Keratinocyte (primary cell): ENCODE measurements at regions not wholly inside any gene's neighbourhood (a gene's known extent, or its start where the extent isn't known, plus 50 kb on each side); places are given as distances from the start of the nearest gene placed in this dataset.

Source experiments
- DNase-seq: peaks from one replicate; pipeline ENCODE4 v3.0.0-alpha.2; 2011; ENCODE audit warnings: low read depth, missing footprints, low spot score
- FAIRE-seq: peaks from 2 replicates; lab custom pipeline; 2011; peaks lifted over from hg19 to GRCh38; lab: Jason Lieb, UNC
- H2AFZ ChIP-seq: 2 replicates; pipeline ENCODE4 v1.6.0; 2012; ENCODE audit warnings: low read length, control low read depth, inconsistent platforms; ENCODE audit not compliant: control insufficient read depth
- H3K27ac ChIP-seq: 2 replicates; pipeline ENCODE4 v1.5.1; 2011; ENCODE audit warnings: low read length; ENCODE audit not compliant: control insufficient read depth, insufficient read depth
- H3K27me3 ChIP-seq: 3 replicates; pipeline ENCODE4 v1.6.0; 2011; ENCODE audit warnings: low read length; ENCODE audit not compliant: control insufficient read depth, insufficient read depth; ENCODE audit errors: extremely low read depth
- H3K36me3 ChIP-seq, 2 experiments: 2 replicates in 1 of 2; 3 replicates in 1 of 2; pipeline ENCODE4 v1.5.1; 2011; ENCODE audit warnings: low read length in 2 of 2, mild to moderate bottlenecking in 1 of 2; ENCODE audit not compliant: control insufficient read depth in 2 of 2, insufficient read depth in 2 of 2; ENCODE audit errors: extremely low read depth in 1 of 2
- H3K4me1 ChIP-seq: 3 replicates; pipeline ENCODE4 v1.5.1; 2011; ENCODE audit warnings: low read length; ENCODE audit not compliant: control insufficient read depth, insufficient read depth; ENCODE audit errors: extremely low read depth
- H3K4me2 ChIP-seq: 3 replicates; pipeline ENCODE4 v1.6.0; 2011; ENCODE audit warnings: low read depth, low read length; ENCODE audit not compliant: control insufficient read depth, insufficient read depth; ENCODE audit errors: extremely low read depth
- H3K4me3 ChIP-seq, 3 experiments: fragments of 200-600 bp in 1 of 3; sonication (generic) in 1 of 3; 2 replicates in 2 of 3; 3 replicates in 1 of 3; pipeline ENCODE4 v1.5.1; 2011 to 2016; ENCODE audit warnings: low read length in 3 of 3, mild to moderate bottlenecking in 3 of 3, control low read depth in 2 of 3, inconsistent platforms in 1 of 3, low read depth in 1 of 3, mixed read lengths in 1 of 3, mixed run types in 1 of 3, moderate library complexity in 1 of 3; ENCODE audit not compliant: control insufficient read depth in 2 of 3, insufficient read depth in 2 of 3; ENCODE audit errors: extremely low read depth in 1 of 3
- H3K79me2 ChIP-seq: 2 replicates; pipeline ENCODE4 v1.6.0; 2012; ENCODE audit warnings: low read length; ENCODE audit not compliant: control insufficient read depth, insufficient read depth
- H3K9ac ChIP-seq: 3 replicates; pipeline ENCODE4 v1.6.0; 2011; ENCODE audit warnings: low read length; ENCODE audit not compliant: control insufficient read depth, insufficient read depth; ENCODE audit errors: extremely low read depth
- H3K9me1 ChIP-seq: 3 replicates; pipeline ENCODE4 v1.6.0; 2011; ENCODE audit warnings: low read length; ENCODE audit not compliant: control insufficient read depth, insufficient read depth; ENCODE audit errors: extremely low read depth
- H3K9me3 ChIP-seq: 2 replicates; pipeline ENCODE4 v1.5.1; 2012; ENCODE audit warnings: low read depth, low read length; ENCODE audit not compliant: control insufficient read depth
- H4K20me1 ChIP-seq: 3 replicates; pipeline ENCODE4 v1.6.0; 2011; ENCODE audit warnings: low read length; ENCODE audit not compliant: control insufficient read depth, insufficient read depth; ENCODE audit errors: extremely low read depth
- EZH2 ChIP-seq: IDR thresholded peaks from one replicate; pipeline ENCODE4 v1.6.1; 2012; ENCODE audit warnings: inconsistent platforms, mild to moderate bottlenecking, low read length, moderate library complexity
- dilution Hi-C: fragments of 300-500 bp; cut with MboI; formaldehyde crosslinking; loops from one replicate; pipeline ENCODE4 v1.7.0; 2020; ENCODE audit warnings: low sequenced_read_pairs; ENCODE audit not compliant: extremely low pct_ligation_motif_present
- TF ChIP-seq, protein P1 (sequence below), 3 experiments: IDR thresholded peaks in 1 of 3; conservative IDR thresholded peaks in 1 of 3; optimal IDR thresholded peaks in 1 of 3; 2 replicates in 2 of 3; 3 replicates in 1 of 3; pipeline versions ENCODE3 to v1.5.1; 2011; ENCODE audit warnings: low read length in 3 of 3, mild to moderate bottlenecking in 3 of 3, moderate library complexity in 2 of 3, control low read depth in 1 of 3, inconsistent platforms in 1 of 3; ENCODE audit not compliant: insufficient read depth in 2 of 3; ENCODE audit errors: extremely low read depth in 1 of 3

DNA sequence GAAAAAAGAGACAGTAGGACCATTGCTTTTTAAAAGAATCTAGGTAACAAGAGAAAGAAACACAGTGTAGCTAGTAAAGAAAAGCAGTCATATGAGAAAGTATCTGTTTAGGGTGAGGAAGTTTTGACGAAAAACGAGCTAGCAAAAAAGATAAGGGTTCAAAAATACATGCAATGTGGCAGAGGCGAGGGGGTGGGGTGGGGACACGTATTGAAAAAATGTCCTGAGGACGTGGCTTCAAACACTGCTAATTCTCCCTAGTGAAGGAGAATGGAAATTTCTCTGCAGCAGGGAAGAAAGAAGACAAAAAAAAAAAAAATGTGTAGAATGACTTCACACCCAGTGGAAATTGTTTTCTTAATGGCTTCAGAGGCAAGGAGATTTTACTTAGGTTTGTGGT is 856.4 kb upstream of the INTU start:
- DNase-seq (no peak), FAIRE-seq (no peak)
- TF ChIP-seq, protein P1, sequence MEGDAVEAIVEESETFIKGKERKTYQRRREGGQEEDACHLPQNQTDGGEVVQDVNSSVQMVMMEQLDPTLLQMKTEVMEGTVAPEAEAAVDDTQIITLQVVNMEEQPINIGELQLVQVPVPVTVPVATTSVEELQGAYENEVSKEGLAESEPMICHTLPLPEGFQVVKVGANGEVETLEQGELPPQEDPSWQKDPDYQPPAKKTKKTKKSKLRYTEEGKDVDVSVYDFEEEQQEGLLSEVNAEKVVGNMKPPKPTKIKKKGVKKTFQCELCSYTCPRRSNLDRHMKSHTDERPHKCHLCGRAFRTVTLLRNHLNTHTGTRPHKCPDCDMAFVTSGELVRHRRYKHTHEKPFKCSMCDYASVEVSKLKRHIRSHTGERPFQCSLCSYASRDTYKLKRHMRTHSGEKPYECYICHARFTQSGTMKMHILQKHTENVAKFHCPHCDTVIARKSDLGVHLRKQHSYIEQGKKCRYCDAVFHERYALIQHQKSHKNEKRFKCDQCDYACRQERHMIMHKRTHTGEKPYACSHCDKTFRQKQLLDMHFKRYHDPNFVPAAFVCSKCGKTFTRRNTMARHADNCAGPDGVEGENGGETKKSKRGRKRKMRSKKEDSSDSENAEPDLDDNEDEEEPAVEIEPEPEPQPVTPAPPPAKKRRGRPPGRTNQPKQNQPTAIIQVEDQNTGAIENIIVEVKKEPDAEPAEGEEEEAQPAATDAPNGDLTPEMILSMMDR (optimal IDR thresholded peaks at IDR 0.05 in 1 of 3, IDR thresholded peaks at IDR 0.05 in 1 of 3, conservative IDR thresholded peaks at IDR 0.05 in 1 of 3; ENCODE audit: extremely low read depth in 1 of 3, insufficient read depth in 2 of 3, low read length in 3 of 3) = no peak
- TF ChIP-seq EZH2 = no peak
- Histone ChIP-seq H3K36me3 (no peaks in the 10 kb centered on the region), H2AFZ (no peak overlapping the region), H3K27me3 (no peaks in the 10 kb centered on the region), H3K4me1 (peaks cover 10% of the 10 kb centered on the region), H3K4me2 (peak overlapping the region; percentile 77), H3K79me2 (no peaks in the 10 kb centered on the region), H3K4me3 (peak overlapping the region in 1 of 3 experiments; percentile 32), H4K20me1 (no peaks in the 10 kb centered on the region), H3K27ac (no peak overlapping the region), H3K9me1 (no peaks in the 10 kb centered on the region), H3K9me3 (no peaks in the 10 kb centered on the region), H3K9ac (no peak overlapping the region)
- dilution Hi-C loops = no loop called here

DNA sequence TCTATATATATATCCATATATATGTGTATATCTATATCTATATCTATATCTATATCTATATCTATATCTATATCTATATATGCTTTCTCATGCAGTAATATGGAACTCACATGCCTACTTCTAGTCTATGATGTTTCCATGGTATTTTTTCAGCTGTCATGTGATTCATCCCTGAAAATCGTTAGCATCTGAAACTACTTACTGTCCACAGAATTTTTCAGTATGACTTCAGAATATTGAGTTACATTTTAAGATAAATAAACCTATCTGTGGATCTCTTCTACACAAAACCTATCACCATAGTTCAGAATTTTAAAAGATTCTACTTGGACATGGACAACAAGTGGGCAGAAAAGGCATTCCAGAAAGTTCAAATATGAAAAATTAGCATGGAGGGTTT is 855.1 kb upstream of the INTU start:
- peak overlapping the region; percentile 64 for H3K27ac ChIP-seq
- no peaks in the 10 kb centered on the region for H3K9me3 ChIP-seq
- H3K4me1 ChIP-seq = peaks cover 10% of the 10 kb centered on the region
- peak overlapping the region; percentile 26 for H2AFZ ChIP-seq
- no peaks in the 10 kb centered on the region for H3K27me3 ChIP-seq
- no peaks in the 10 kb centered on the region for H4K20me1 ChIP-seq
- FAIRE-seq (no peak), DNase-seq (no peak)
- dilution Hi-C loops = no loop called here
- no peaks in the 10 kb centered on the region for H3K79me2 ChIP-seq
- peak overlapping the region in 2 of 3 experiments; percentile 61 to 67 for H3K4me3 ChIP-seq
- TF ChIP-seq, protein P1 (optimal IDR thresholded peaks at IDR 0.05 in 1 of 3, IDR thresholded peaks at IDR 0.05 in 1 of 3, conservative IDR thresholded peaks at IDR 0.05 in 1 of 3; ENCODE audit: extremely low read depth in 1 of 3, insufficient read depth in 2 of 3, low read length in 3 of 3) = no peak
- TF ChIP-seq EZH2 = no peak
- H3K36me3 ChIP-seq = no peaks in the 10 kb centered on the region
- H3K9ac ChIP-seq = peak overlapping the region; percentile 41
- H3K4me2 ChIP-seq = peak overlapping the region; percentile 77
- no peaks in the 10 kb centered on the region for H3K9me1 ChIP-seq
